ENCODE measurements at regions not wholly inside any gene's neighbourhood (a gene's known extent, or its start where the extent isn't known, plus 50 kb on each side); places are given as distances from the start of the nearest gene placed in this dataset.

GRCh38 chr5:144108131-144108530, 62.3 kb downstream of the YIPF5 start (continued):
- TF ChIP-seq NFIC (IDR thresholded peaks at IDR 0.05; ENCODE audit: low read depth, low read length), result no peak
- TF ChIP-seq TAF1 (IDR thresholded peaks at IDR 0.05; ENCODE audit: borderline replicate concordance, low read depth, low read length), result no peak
- no peak for TF ChIP-seq FOXM1 (IDR thresholded peaks at IDR 0.05; ENCODE audit: low read depth, low read length)
- no peak for TF ChIP-seq CEBPB (IDR thresholded peaks at IDR 0.05; ENCODE audit: borderline replicate concordance in 1 of 2, low read depth in 2 of 2, low read length in 2 of 2)
- no peak for TF ChIP-seq NFYB (IDR thresholded peaks at IDR 0.05; ENCODE audit: insufficient read depth, low read depth, low read length)

Data from GM12878 (cell line).